RPMI8226 (cell line): ENCODE measurements at regions not wholly inside any gene's neighbourhood (a gene's known extent, or its start where the extent isn't known, plus 50 kb on each side); places are given as distances from the start of the nearest gene placed in this dataset.

Source experiments
- DNase-seq: peaks from one replicate; pipeline ENCODE4 v3.0.0-alpha.2; 2015

- DNase-seq, result no peak
Observed at GRCh38 chr15:93178371-93178770, 89.4 kb upstream of the RGMA start.

- no peak for DNase-seq
Observed at GRCh38 chr15:93176065-93176464, 87.1 kb upstream of the RGMA start.

GRCh38 chr15:93174836-93175235, 85.8 kb upstream of the RGMA start:
- no peak for DNase-seq

GRCh38 chr15:93173369-93173768, 84.4 kb upstream of the RGMA start:
- DNase-seq, result no peak

GRCh38 chr15:93171476-93171875, 82.5 kb upstream of the RGMA start:
- no peak for DNase-seq

- no peak for DNase-seq
Observed at GRCh38 chr15:93170329-93170728, 81.3 kb upstream of the RGMA start.

- DNase-seq, result no peak
Observed at GRCh38 chr15:93168910-93169309, 79.9 kb upstream of the RGMA start.

GRCh38 chr15:93167291-93167690, 78.3 kb upstream of the RGMA start:
- no peak for DNase-seq

- no peak for DNase-seq
Observed at GRCh38 chr15:93166675-93167074, 77.7 kb upstream of the RGMA start.

- no peak for DNase-seq
Observed at GRCh38 chr15:93165734-93166470, 76.9 kb upstream of the RGMA start.

- DNase-seq, result no peak
Observed at GRCh38 chr15:93164409-93164808, 75.4 kb upstream of the RGMA start.

- DNase-seq, result no peak
Observed at GRCh38 chr15:93162560-93162959, 73.5 kb upstream of the RGMA start.

- DNase-seq, result no peak
Observed at GRCh38 chr15:93159930-93160329, 70.9 kb upstream of the RGMA start.

GRCh38 chr15:93158097-93158900, 69.3 kb upstream of the RGMA start:
- no peak for DNase-seq

GRCh38 chr15:93154666-93155065, 65.7 kb upstream of the RGMA start:
- no peak for DNase-seq

- no peak for DNase-seq
Observed at GRCh38 chr15:93152951-93153350, 63.9 kb upstream of the RGMA start.

GRCh38 chr15:93152360-93152759, 63.3 kb upstream of the RGMA start:
- no peak for DNase-seq

- DNase-seq, result no peak
Observed at GRCh38 chr15:93150910-93151881, 62.2 kb upstream of the RGMA start.

- DNase-seq, result no peak
Observed at GRCh38 chr15:93146601-93147000, 57.6 kb upstream of the RGMA start.

- DNase-seq, result no peak
Observed at GRCh38 chr15:93146196-93146595, 57.2 kb upstream of the RGMA start.

GRCh38 chr15:93144463-93145236, 55.6 kb upstream of the RGMA start:
- DNase-seq, result no peak

GRCh38 chr15:93143186-93143585, 54.2 kb upstream of the RGMA start:
- no peak for DNase-seq
